H9 (cell line): ENCODE measurements at regions not wholly inside any gene's neighbourhood (a gene's known extent, or its start where the extent isn't known, plus 50 kb on each side); places are given as distances from the start of the nearest gene placed in this dataset.

Experiments
- DNase-seq: peaks from one replicate; pipeline ENCODE4 v3.0.0-alpha.2; 2017
- H2AFZ ChIP-seq: one replicate; pipeline ENCODE4 v1.6.1; 2013; ENCODE audit warnings: mild to moderate bottlenecking, low read length, control low read depth, moderate library complexity
- H2AK5ac ChIP-seq: 2 replicates; pipeline ENCODE4 v1.6.1; 2013; ENCODE audit warnings: low read length, control low read depth, mixed read lengths; ENCODE audit not compliant: insufficient read length
- H2BK120ac ChIP-seq: one replicate; pipeline ENCODE4 v1.6.1; 2013; ENCODE audit warnings: low read depth, mild to moderate bottlenecking, low read length, control low read depth, inconsistent platforms; ENCODE audit not compliant: poor library complexity, severe bottlenecking
- H2BK12ac ChIP-seq: 2 replicates; pipeline ENCODE4 v1.6.1; 2013; ENCODE audit warnings: low read length, control low read depth, mixed read lengths, low read depth; ENCODE audit not compliant: insufficient read length
- H2BK15ac ChIP-seq: 2 replicates; pipeline ENCODE4 v1.6.1; 2013; ENCODE audit warnings: low read depth, low read length, control low read depth
- H2BK20ac ChIP-seq: one replicate; pipeline ENCODE4 v1.6.1; 2013; ENCODE audit warnings: low read depth, mild to moderate bottlenecking, low read length, control low read depth, inconsistent platforms; ENCODE audit not compliant: poor library complexity, severe bottlenecking
- H2BK5ac ChIP-seq: 2 replicates; pipeline ENCODE4 v1.6.1; 2013; ENCODE audit warnings: low read length, control low read depth, mixed read lengths; ENCODE audit not compliant: insufficient read length
- H3K14ac ChIP-seq: 2 replicates; pipeline ENCODE4 v1.6.1; 2013; ENCODE audit warnings: low read length, control low read depth; ENCODE audit not compliant: insufficient read depth
- H3K18ac ChIP-seq: 2 replicates; pipeline ENCODE4 v1.6.1; 2013; ENCODE audit warnings: low read depth, mild to moderate bottlenecking, mixed read lengths, low read length, control low read depth; ENCODE audit not compliant: insufficient read length
- H3K23ac ChIP-seq: 2 replicates; pipeline ENCODE4 v1.6.1; 2013; ENCODE audit warnings: low read length, control low read depth, mixed read lengths, low read depth; ENCODE audit not compliant: insufficient read length
- H3K23me2 ChIP-seq: 2 replicates; pipeline ENCODE4 v1.6.1; 2013; ENCODE audit warnings: low read depth, mild to moderate bottlenecking, mixed read lengths, low read length, control low read depth; ENCODE audit not compliant: insufficient read length, poor library complexity, severe bottlenecking
- H3K27ac ChIP-seq: 2 replicates; pipeline ENCODE4 v1.5.1; 2013; ENCODE audit warnings: low read length, control low read depth, mixed read lengths, low read depth; ENCODE audit not compliant: insufficient read length
- H3K27me3 ChIP-seq: 2 replicates; pipeline ENCODE4 v1.6.1; 2013; ENCODE audit warnings: low read length, control low read depth, inconsistent platforms; ENCODE audit not compliant: insufficient read depth
- H3K4ac ChIP-seq: 2 replicates; pipeline ENCODE4 v1.6.1; 2013; ENCODE audit warnings: low read depth, mild to moderate bottlenecking, control low read depth, inconsistent platforms, low read length, moderate library complexity
- H3K4me1 ChIP-seq: 2 replicates; pipeline ENCODE4 v1.6.1; 2013; ENCODE audit warnings: low read length, control low read depth, inconsistent platforms; ENCODE audit not compliant: insufficient read depth
- H3K4me2 ChIP-seq: 2 replicates; pipeline ENCODE4 v1.6.1; 2013; ENCODE audit warnings: low read length, control low read depth, mixed read lengths; ENCODE audit not compliant: insufficient read length, insufficient read depth
- H3K56ac ChIP-seq: 2 replicates; pipeline ENCODE4 v1.6.1; 2013; ENCODE audit warnings: low read depth, mild to moderate bottlenecking, mixed read lengths, low read length, control low read depth; ENCODE audit not compliant: insufficient read length
- H3K79me1 ChIP-seq: 2 replicates; pipeline ENCODE4 v1.6.1; 2013; ENCODE audit warnings: low read depth, mild to moderate bottlenecking, moderate library complexity, low read length, control low read depth, inconsistent platforms; ENCODE audit not compliant: insufficient read depth, poor library complexity, severe bottlenecking
- H3K79me2 ChIP-seq: 2 replicates; pipeline ENCODE4 v1.6.1; 2013; ENCODE audit warnings: low read length, control low read depth, inconsistent platforms; ENCODE audit not compliant: insufficient read depth
- H3K9ac ChIP-seq: 2 replicates; pipeline ENCODE4 v1.6.1; 2013; ENCODE audit warnings: low read length, control low read depth, mixed read lengths; ENCODE audit not compliant: insufficient read length; ENCODE audit errors: extremely low read depth
- H3K9me3 ChIP-seq: one replicate; pipeline ENCODE4 v1.6.1; 2013; ENCODE audit warnings: low read depth, low read length, inconsistent platforms; ENCODE audit not compliant: control insufficient read depth
- H3T11ph ChIP-seq: one replicate; pipeline ENCODE4 v1.6.1; 2013; ENCODE audit warnings: mild to moderate bottlenecking, low read length, control low read depth, inconsistent platforms
- H4K20me1 ChIP-seq: one replicate; pipeline ENCODE4 v1.6.1; 2013; ENCODE audit not compliant: control insufficient read depth, insufficient read length, insufficient read depth
- H4K5ac ChIP-seq: 2 replicates; pipeline ENCODE4 v1.6.1; 2013; ENCODE audit warnings: low read depth, mild to moderate bottlenecking, mixed read lengths, low read length, control low read depth; ENCODE audit not compliant: insufficient read length
- H4K8ac ChIP-seq: replicated peaks from 2 replicates; pipeline ENCODE4 v1.6.1; 2013; ENCODE audit warnings: low read length, control low read depth, mixed read lengths, low read depth; ENCODE audit not compliant: insufficient read length
- H4K91ac ChIP-seq: 2 replicates; pipeline ENCODE4 v1.6.1; 2013; ENCODE audit warnings: low read depth, mild to moderate bottlenecking, moderate library complexity, mixed read lengths, low read length, control low read depth; ENCODE audit not compliant: insufficient read length
- H3K27ac Mint-ChIP-seq, 3 experiments: 2 replicates in 2 of 3; 3 replicates in 1 of 3; pipeline ENCODE4 v1.8.0; 2020 to 2021; ENCODE audit warnings: mixed read lengths in 3 of 3, mild to moderate bottlenecking in 1 of 3, moderate library complexity in 1 of 3
- H3K27me3 Mint-ChIP-seq: 2 replicates; pipeline ENCODE4 v1.8.0; 2021; ENCODE audit warnings: low read depth, mild to moderate bottlenecking, moderate library complexity, mixed read lengths
- H3K36me3 Mint-ChIP-seq, 3 experiments: 2 replicates in 2 of 3; 3 replicates in 1 of 3; pipeline ENCODE4 v1.8.0; 2020 to 2021; ENCODE audit warnings: low read depth in 3 of 3, mixed read lengths in 3 of 3; ENCODE audit not compliant: insufficient read depth in 1 of 3
- H3K4me1 Mint-ChIP-seq, 2 experiments: 2 replicates each; pipeline ENCODE4 v1.8.0; 2020; ENCODE audit warnings: mixed read lengths in 2 of 2
- H3K4me3 Mint-ChIP-seq, 2 experiments: 2 replicates in 1 of 2; 3 replicates in 1 of 2; pipeline ENCODE4 v1.8.0; 2020 to 2021; ENCODE audit warnings: mild to moderate bottlenecking in 2 of 2, mixed read lengths in 2 of 2, moderate library complexity in 1 of 2
- H3K9me3 Mint-ChIP-seq, 2 experiments: 2 replicates in 1 of 2; 3 replicates in 1 of 2; pipeline ENCODE4 v1.8.0; 2020; ENCODE audit warnings: mild to moderate bottlenecking in 2 of 2, mixed read lengths in 2 of 2, moderate library complexity in 1 of 2
- CTCF ChIP-seq: fragments of 200-600 bp; sonication (generic); conservative IDR thresholded peaks from 3 replicates; pipeline ENCODE4 v1.8.0; 2021; ENCODE audit warnings: antibody characterized with exemption, mild to moderate bottlenecking
- WGBS: extraction: QIAGEN DNeasy Blood & Tissue Kit; methylation state at CpG from one replicate; pipeline ENCODE4 v1.1.7; 2013; ENCODE audit warnings: missing lambda C conversion rate, low lambda C conversion rate, mixed read lengths; ENCODE audit not compliant: insufficient read length; ENCODE audit errors: extremely low coverage; 5-methylcytosine and 5-hydroxymethylcytosine counted together

- Histone ChIP-seq H3K23me2 (peaks cover 4% of the 10 kb centered on the region), H3K27ac (no peak overlapping the region), H3K27me3 (no peaks in the 10 kb centered on the region), H2BK15ac (no peak overlapping the region), H2AK5ac (no peak overlapping the region), H3K56ac (no peak overlapping the region), H2AFZ (no peak overlapping the region), H3K18ac (no peak overlapping the region), H2BK5ac (no peak overlapping the region), H3K9ac (no peak overlapping the region), H4K91ac (no peak overlapping the region), H3K9me3 (no peaks in the 10 kb centered on the region), H3K79me2 (no peaks in the 10 kb centered on the region), H3K4ac (no peak overlapping the region), H2BK12ac (no peak overlapping the region), H2BK20ac (no peak overlapping the region), H3K79me1 (no peaks in the 10 kb centered on the region), H3K23ac (no peak overlapping the region), H3K14ac (no peak overlapping the region), H3K4me1 (peaks cover 5% of the 10 kb centered on the region; the same call in 1 of the 2 replicates), H4K20me1 (no peaks in the 10 kb centered on the region), H4K8ac (no peak overlapping the region), H4K5ac (no peak overlapping the region), H3K4me2 (no peak overlapping the region), H3T11ph (no peak overlapping the region), H2BK120ac (no peak overlapping the region)
- TF ChIP-seq CTCF = no peak
- Mint-ChIP-seq H3K36me3 (no peaks in the 10 kb centered on the region; a peak in 1 of 7 replicates), H3K4me1 (peaks cover 20 to 32% of the 10 kb centered on the region in 2 experiments), H3K9me3 (no peaks in the 10 kb centered on the region; a peak in 1 of 5 replicates), H3K27ac (no peak overlapping the region), H3K27me3 (peaks cover 9% of the 10 kb centered on the region), H3K4me3 (no peak overlapping the region)
- no CpG with 5 or more reads among the region's 4 CpGs for WGBS
- no peak for DNase-seq
Observed at GRCh38 chr1:229042482-229042881, 228.4 kb upstream of the RAB4A start.
